A172 (cell line): ENCODE measurements at regions not wholly inside any gene's neighbourhood (a gene's known extent, or its start where the extent isn't known, plus 50 kb on each side); places are given as distances from the start of the nearest gene placed in this dataset.
"Not testable (repeated sequence)": the region's sequence is repeated elsewhere in the genome, so short reads cannot be mapped to it uniquely, and the experiment has no call there.

ENCODE experiments used
- DNase-seq: peaks from one replicate; pipeline ENCODE4 v3.0.0-alpha.2; 2015; ENCODE audit warnings: low spot score

DNA sequence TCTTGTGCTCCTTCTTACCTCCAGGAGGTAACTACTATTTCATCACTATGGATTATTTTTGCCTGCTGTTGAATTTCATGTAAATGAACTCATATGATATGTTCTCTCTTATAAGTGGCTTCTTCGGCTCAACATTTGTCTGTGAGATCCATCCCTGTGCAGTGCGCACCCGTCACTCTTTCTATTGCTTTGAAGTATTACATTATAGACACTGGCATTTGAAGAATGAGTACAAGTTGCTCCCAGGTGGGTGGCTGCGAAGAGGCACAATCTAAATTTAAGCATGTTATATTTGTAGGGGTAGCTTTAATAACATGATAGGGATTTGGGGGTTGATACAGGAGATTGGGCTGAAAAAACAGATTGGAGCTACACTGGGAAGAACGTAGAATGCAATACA, 809.7 kb downstream of the CCSER2 start:
- DNase-seq: no peak

DNA sequence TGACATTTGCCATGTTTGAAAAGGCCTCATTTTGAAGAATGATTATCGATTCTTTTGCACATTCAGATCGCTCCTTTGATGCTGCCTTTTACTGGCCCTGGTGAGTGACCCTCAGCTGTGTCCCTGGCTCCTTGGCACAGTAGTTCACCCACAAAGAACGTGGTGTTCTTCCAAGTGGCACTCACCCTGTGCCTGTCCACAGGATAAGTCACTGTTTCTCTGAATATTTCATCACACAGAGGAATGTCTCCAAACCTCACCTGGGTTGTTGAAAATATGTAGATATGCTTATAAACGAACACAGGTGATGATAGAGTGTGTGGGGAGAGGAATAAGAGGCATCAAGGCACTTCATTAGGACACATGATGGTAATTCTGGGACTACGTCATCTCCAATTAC, 810.7 kb downstream of the CCSER2 start:
- DNase-seq: no peak

DNA sequence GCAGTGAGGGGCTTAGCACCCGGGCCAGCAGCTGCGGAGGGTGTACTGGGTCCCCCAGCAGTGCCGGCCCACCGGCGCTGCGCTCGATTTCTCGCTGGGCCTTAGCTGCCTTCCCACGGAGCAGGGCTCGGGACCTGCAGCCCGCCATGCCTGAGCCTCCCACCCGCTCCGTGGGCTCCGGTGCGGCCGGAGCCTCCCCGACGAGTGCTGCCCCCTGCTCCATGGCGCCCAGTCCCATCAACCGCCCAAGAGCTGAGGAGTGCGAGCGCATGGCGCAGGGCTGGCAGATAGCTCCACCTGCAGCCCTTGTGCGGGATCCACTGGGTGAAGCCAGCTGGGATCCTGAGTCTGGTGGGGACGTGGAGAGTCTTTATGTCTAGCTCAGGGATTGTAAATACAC, 813.1 kb downstream of the CCSER2 start:
- DNase-seq: not testable (repeated sequence)

DNA sequence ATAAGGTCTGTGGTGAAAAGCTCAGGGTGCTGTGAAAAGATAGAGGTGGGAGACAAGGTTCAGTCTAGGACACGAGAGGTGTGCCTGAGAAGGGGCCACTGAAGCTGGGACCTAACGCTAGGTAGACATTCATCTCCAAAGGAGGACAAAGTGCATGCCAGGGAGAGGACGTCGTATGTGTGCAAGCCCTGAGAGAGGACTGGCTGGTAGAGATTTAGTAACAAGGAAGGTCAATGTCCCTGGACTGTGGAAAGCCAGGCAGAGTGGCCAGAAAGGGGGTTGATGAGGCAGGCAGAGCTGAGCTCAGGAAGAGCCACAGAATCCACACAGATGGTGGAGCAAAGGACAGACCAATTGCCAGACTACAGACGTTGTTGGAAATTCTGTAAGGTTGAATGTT, 817.6 kb downstream of the CCSER2 start:
- no peak for DNase-seq

DNA sequence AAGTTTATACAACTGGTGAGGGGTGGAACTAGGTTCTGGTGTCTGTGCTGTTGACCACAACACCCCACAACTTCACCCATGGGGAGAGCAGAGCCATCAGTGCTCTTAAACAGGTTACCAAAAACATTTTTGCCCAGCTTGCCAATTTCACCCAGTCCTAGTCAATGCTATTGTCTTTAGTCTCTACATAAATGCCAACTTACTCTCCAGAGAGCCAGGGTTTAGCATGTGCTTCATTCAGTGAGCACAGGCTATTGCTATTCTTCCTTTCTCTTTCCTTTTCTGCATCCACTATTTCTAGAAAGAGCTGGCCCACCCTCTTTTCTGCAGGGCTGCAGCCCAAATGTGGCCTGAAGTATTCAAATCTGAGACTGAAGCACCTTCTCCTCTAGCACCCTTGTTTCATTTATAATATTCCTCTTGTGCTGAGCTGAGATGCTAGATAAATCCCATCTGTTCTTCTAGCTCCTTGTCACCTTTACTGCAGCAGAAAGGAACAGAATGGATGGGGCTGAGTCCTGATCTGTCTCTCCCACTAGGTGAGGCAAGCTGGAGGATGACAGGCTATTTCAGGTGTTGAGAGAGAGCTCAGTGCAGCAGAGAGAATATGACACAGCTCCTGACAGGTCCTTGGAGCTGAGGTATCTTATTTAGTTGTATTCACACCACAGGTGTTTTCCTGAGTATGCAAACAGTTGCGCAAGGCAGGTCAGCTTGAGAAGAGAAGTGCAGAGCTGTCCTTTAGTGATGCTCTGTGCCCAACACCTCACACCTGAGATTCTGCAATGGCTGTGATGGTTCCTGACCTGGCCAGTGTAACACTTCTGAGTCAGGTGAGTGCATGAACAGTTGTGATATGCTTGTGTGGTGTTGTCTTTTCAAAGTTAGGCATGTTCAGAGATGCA, 819.2 kb downstream of the CCSER2 start:
- no peak for DNase-seq

DNA sequence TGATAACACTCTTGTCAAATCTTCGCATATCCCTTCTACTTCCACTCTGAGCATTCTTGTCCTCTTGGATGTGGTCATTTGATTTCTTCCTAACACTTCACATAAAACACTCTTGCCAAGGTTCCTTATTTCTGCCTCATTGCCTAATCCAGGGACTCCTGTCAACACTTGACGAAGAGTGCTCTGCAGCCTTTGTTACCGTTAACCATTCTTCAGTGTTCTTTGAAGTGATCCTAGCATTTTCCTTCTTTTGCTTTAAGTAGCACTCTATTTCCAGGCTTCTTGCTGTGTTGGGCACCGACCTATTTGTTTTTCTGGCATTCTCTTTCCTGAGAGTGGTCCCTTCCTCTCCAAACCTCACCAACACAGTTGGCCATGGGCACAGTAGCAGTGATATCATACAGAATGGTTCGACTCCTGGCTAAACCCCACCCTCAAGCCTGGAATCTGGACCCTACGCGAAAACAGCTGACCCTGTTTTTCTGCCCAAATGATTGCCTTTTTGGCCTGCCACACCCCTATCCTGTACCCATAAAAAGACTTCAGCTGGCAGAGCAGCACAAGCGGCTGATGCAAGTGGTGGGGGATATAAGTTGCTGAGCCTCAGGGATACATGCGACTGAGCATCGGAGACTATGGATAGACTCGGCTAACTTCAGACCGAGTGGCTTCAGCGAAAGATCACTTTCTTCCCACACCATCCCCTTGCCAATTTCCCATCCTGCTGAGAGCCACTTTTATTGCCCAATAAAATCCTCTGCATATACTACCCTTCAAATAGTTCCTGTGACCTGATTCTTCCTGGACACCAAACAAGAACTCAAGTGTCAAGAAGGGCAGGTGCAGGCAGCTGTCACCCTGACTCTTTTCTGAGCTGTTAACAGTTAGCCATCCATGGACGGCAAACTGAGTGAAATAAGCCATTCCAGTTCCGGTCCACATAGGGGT, 820.6 kb downstream of the CCSER2 start:
- DNase-seq: no peak

DNA sequence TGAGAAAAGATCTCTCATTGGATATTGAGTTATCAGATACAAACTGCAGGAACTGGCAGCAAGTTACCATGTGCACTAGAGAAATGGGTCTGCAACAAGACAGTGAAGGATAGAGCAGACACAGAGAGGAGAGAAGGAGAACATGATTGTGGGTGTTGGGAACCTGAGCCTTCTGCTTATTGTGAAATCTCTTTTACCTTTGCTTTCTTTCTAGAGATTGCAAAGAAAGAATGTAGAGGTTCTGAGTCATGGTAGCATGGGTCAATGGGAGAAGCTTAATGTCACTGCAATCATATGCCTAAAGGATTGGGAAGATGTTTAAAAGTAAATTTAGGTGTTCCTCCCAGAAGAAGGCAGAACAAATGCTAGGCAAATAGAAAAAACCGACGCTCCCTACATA, 821.4 kb downstream of the CCSER2 start:
- DNase-seq: no peak

DNA sequence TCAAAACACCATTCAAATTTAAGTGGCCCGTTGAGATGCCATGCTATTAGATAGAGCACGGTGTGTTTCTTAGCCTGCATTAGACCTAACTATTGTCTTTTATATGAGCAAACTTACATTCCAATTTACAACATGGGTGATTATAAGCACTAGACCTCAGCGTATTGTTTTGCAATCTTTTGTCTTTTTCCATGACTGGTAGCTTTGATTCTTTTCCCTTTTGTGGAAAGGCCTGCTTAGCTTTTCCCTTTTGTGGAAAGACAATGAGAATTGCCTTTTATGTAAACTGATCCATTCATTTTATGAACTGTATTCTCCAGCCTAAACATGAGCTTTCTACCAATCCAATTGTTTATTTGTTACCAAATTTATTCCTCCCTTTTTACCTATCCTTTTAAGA, 823.1 kb downstream of the CCSER2 start:
- DNase-seq: no peak

DNA sequence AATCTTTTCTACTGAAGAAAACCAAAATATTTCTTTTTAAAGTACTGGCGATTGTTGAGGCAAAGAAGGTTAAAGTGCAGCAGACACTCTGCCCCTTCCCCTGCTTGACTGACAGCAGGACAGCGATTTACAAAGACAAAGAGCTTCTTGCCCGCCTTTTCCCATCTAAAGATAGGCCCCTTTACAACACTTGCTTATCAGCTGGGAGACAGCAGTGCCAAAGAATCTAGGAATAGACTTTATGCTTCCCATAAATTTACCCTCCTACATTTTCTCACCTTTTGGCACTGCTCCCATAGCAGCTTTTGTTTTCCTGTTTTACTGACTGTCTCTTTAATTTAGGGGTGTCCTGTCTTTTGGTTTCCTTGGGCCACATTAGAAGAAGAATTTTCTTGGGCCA, 824.1 kb downstream of the CCSER2 start:
- DNase-seq: no peak

DNA sequence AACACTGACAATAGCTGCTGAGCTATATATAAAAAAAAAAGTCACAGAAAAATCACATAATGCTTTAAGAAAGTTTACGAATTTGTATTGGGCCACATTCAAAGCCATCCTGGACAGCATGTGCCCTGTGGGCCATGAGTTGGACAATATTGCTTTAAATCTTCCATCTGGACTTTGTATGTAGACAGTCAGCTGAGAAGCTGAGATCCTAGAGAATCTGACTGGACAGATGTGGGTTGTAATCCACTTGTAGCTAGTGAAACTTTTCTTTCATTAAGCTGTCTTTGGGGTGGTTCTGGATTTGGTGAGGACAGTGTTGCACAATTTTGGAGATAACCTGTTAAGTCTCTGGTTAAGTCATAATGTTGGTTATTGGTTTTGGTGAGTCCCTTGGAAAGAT, 824.5 kb downstream of the CCSER2 start:
- DNase-seq: no peak

DNA sequence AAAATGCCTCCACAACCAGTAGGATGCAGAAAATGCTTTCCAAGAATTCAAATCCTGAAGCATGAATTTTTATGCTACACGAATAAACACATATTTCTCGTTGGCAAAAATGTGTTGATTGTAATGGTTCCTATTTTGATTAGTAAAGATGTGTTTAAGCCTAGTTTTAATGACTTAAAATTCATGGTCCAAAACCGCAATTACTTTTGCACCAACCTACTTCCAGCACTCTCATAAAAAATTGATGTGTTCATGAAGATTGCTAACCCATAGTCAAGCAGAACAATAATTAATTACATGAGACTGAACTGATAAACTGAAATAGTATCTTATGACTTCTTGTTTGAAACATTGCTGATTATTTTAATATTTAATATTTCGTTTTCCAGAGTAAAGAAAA, 828.8 kb downstream of the CCSER2 start:
- DNase-seq: no peak

DNA sequence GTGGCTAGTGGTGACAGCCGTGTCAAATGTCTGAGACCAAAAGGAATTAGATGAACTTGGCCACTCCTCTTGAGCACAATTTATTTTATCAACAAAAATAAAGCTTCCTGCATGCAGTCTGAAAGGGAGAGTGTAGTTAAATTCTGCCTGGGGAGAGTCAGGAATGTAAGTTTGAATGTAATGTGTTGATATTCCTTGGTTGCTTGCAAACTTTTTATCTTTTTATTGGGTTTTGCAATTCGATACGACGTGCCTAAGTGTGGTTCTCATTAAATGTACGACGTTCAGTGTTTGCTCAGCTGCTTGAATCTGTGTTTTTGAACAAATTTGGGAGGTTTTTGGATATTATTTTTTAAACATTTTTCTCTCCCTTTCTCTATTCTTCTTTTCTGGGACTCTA, 839.9 kb downstream of the CCSER2 start:
- DNase-seq: no peak

DNA sequence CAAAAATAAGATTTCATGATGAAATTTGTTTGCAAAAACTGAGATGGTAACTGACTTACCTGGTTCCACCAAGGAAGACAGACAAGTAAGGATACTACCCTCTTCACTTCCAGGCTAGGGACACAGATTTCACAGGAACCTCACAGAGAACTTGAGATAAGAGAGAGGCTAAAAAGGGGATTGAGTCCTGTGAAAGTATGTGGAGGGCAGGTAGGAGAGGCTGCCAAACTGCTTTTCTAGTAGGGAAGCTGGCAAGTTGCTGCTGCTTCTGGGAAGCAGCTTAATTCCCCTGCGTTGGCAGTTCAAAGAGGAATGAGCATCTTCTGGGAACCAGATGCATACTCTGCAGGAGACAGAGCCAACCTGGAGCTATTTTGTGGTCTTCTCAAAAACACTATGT, 841.6 kb downstream of the CCSER2 start:
- DNase-seq: no peak

DNA sequence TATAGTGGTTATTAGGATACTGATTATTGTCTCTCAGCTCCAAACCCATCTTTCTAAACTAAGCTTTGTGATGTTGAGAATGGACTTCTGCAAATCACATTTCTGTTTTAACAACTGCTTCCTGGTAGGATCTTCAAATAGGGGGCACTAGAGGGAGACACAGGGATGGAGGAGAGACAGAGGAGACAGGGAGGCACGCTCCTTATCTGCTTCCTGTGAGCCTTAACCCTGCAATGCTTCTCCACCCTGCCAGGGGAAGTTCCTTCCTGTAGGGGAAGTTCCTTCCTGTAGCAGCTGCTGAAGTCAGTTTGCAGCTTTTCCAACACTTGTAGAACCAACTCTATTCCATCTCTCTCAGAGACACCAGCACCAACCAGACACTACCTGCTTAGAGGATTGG, 847.2 kb downstream of the CCSER2 start:
- DNase-seq: no peak

DNA sequence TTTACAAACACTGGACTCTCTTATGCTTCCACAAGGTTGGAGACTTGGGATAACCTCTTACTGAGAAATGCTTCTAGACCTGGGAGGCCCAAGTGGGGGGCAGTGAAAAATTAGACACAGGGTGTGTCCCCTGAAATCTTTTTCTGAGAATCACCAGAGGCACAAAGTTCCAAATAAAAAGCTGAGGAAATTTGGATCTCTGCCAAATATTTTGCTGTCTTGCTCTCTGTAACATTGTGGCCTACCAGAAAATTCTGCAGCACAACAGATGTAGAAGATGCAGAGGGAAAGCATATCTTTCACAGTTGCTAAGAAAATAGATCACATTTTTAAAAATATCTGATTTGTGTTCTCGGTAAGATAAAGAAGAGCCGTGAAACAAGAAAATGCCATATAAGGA, 849.4 kb downstream of the CCSER2 start:
- DNase-seq: no peak

DNA sequence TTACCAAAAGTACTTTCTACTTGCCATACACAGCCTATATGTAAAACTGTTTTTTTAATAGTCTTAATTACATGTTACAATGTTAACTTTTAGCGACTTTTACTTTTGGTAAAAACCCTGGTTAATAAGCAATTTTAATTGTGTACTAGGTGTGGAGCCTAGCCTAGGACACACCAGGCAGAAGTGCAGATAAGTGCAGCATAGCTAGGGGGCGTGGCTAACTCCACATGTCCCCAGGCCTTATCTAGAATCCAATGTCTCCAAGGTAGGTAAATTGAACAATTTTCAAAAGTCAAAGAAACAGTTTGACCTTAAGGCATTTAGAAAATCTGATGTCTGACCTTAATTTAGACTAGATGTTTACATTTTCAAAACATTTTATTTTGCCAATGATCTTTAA, 858.7 kb downstream of the CCSER2 start:
- DNase-seq: no peak

DNA sequence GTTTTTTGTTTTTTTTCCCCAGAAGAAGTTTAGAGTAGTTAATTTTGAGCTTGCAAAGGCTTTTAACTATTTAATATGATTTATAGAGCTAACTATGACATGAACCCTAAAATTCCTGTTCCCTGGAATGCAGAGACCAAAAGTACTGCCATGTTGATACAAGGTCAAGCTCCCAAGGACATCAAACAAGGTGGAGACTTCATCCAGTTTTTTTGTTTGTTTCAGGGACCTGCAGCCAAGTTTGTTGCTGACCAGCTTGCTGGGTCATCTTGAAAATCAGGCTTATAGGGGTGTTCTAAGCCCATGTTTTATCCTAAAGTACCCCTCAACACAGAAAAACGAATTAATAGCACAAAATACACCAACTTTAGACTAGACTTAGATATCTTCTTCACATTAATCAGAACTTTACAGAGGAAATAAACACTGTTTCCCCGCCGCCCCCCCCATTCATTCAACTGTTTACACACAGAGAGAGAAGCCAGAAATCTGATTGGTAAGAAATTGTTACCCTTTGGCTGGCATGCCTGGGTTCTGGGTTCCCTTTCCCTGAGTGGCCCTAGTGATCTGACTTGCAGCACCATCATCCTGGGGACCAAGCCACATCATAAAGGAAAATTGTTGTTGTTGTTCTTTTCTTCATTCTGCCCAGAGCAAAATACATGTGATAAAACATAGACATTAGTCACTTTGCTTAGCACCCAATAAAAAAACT, 860.5 kb downstream of the CCSER2 start:
- no peak for DNase-seq

DNA sequence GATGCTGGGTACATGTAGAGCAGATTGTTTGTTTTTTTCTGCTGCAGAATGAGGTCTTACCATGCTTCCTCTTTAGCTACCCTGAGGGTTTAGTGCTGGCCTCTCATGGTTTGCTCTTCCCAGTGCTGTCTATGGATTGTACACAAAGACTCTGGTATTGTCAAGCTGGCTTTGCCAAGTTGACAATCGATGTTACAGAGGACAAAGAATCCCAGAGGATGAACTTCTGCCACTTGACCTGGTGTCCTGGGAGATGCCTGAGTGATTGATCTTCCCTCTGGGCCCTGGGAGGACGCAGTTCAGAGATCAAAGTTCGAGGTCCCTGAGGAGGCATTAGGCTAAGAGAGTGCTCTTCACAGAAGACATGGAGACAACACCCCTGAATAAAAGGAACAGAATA, 865.4 kb downstream of the CCSER2 start:
- no peak for DNase-seq

DNA sequence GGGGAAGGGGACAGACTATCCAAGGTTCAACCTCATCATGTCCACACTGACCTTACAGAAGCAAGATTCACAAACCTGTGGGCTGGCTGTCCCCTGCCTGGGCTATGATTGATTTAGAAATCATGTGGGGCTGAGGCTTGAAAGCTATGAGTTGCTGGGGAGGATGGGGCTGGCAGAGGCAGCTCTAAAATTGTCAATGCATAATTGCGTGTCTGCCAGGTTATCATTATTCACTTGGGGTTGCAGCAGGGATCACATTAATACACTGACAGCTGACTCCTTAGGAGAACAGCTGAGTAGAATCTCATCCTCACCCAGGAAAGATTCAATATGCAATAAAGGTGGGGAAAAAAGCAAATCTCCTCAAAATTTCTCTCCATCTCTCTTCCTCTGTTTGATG, 866.3 kb downstream of the CCSER2 start:
- DNase-seq: no peak

DNA sequence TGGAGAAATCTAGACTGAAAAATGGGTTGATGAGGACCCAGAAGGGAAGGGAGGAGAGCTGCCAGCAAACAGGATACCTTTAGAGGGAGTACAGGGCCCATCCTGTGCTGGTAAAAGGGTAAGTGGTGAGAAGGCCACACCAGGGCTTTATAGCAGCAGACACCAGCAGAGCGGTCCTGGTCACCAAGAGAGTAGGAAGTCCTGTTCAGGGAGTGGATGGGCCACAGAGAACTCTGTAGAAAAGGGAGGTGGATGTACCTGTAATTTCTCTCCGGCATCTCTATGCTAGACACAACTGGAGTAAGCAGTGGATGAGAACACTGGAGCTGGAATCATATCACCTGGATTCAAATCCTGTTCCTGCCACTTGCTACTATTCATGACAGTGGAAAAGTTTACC, 867.2 kb downstream of the CCSER2 start:
- DNase-seq: no peak

DNA sequence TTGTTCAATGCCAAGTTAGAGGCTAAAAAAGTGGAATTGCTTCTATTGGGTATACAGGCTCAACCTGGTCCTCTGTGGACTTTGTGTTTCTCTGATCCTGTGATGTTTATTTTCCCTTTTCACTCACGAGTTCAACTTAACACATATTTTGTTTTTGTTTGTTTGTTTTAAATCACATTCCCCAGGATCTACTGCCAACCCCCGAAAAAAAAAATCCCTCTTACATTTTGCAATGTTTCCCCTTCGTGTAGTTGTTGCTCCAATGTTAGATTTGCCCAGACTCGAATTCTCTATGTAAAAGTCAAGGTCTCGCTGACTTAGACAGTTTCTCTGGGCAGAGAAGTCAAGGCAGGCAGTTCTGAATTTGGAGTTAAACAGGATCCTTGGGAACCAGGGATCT, 876.4 kb downstream of the CCSER2 start:
- no peak for DNase-seq

DNA sequence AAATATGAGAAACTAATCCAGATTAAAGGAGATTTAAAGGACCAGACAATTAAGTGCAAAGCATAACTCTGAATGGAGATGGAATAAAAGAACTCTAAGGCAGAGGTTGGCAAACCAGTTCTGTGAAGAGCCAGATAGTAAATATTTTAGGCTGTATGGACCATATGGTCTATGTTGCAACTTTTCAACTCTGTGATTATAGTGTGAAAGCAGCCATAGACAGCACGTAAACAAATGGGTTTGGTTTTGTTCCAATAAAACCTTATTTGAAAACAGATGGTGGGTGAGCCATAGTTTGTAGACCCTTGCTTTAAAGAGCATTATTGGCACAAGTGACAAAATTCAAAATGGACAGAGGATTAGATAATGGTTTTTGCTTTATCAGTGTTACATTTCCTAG, 884.1 kb downstream of the CCSER2 start:
- DNase-seq: no peak
